Fibroblast of peridontal ligament (primary cell): ENCODE measurements at regions not wholly inside any gene's neighbourhood (a gene's known extent, or its start where the extent isn't known, plus 50 kb on each side); places are given as distances from the start of the nearest gene placed in this dataset.

Experiments
- DNase-seq: peaks from one replicate; pipeline ENCODE4 v3.0.0-alpha.2; 2010; ENCODE audit errors: extremely low read depth

DNA sequence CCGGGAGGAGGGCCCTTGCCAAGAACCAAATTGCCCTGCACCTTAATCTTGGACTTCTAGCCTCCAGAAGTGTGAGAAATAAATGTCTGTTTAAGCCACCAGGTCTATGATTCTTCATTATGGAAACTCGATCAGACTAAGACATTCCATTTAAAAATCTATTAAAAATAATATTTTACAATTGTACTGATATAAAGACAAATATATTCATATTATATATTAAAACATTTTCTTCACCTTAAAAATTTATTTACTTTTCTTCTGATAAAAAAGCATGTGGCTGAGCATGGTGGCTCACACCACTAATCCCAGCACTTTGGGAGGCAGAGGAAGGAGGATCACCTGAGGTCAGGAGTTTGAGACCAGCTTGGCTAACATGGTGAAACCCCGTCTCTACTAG lies 72.4 kb upstream of the CHST15 start:
- no peak for DNase-seq

DNA sequence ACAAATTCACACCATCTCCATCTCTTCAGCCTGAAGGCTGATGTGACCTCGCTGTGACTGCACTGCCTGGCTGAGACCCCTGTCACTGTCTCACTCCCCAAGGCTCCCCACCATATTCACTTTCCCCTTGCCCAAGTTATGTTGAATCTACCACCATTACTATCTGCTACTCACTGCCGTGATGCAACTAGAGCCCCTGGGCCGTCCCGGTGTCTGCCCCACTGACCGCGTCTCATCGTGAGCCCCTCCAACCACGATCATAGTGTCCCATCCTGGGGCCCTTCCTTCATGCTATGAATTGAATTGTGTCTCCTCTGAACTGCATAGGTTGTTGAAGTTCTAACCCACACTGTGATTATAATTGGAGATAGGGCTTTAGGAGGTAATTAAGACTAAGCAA lies 71.9 kb upstream of the CHST15 start:
- no peak for DNase-seq

DNA sequence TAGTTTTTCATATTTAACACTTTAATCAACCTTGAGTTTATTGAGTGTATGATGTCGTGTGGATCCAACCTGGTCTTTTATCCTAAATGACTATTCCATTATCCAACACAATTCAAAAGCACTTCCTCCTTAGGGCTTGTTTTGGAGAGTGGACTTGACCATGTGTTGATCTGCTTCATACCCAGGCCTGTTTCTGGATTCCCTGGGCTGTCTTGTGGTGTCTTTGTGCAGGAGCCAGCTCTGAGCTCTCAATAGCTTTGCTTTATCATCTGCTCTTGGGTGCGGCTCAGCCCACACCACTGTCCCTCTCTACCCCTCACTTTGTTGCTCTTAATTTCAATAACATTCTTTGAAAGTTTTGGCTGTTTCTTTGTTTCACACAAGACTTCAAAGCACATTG lies 70.9 kb upstream of the CHST15 start:
- no peak for DNase-seq

DNA sequence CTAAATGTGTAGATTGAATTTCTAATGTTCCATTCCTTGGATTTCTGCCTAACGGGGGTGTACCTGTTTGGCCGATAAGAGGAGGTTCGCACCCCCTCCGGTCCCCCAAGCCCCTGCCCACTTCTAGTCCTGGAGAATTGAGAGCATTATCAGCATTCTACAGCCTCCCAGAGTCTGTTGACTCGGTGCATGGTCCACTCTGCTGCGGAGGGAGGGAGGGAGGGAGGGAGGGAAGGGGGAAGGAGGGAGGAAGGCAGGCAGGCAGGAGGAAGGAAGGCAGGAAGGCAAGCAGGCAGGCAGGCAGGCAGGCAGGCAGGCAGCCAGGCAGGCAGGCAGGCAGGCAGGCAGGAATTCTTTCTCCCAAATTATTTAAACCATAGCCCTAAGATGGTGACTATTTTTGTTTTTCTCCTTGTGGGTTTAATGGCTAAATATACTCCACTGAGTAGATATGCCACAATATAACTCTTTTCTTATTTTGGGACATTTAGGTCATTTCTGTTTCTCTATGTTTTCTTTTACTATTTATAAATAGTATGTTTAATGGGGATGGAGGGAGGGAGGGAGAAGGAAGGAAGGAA lies 69.5 kb upstream of the CHST15 start:
- no peak for DNase-seq

GRCh38 chr10:124162136-124162535 lies 68.7 kb upstream of the CHST15 start:
- no peak for DNase-seq

- DNase-seq: no peak
Observed at GRCh38 chr10:124161601-124162000, 68.2 kb upstream of the CHST15 start.

- no peak for DNase-seq
Observed at GRCh38 chr10:124160943-124161582, 67.7 kb upstream of the CHST15 start.

- DNase-seq: no peak
Observed at GRCh38 chr10:124160176-124160575, 66.8 kb upstream of the CHST15 start.

- no peak for DNase-seq
Observed at GRCh38 chr10:124159153-124159552, 65.8 kb upstream of the CHST15 start.

DNA sequence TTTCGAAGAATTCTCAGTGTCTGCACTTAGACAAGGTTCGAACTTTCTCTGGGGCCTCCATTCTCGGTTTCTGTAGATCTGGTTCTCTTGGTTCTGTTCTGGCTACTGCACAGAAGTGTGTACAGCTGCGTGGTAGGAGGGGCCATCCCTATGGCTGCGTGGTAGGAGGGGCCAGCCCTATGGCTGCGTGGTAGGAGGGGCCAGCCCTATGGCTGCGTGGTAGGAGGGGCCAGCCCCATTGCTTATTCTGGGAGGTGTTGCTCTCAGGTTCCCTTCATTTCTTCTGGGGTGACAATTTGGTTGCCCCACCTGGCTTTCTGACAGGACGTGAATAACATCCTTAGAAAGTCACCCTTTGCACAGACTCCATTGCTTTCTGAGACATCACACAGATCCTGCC lies 65.2 kb upstream of the CHST15 start:
- no peak for DNase-seq

- peak; percentile 38 for DNase-seq
Observed at GRCh38 chr10:124157271-124157681, 63.9 kb upstream of the CHST15 start.

- no peak for DNase-seq
Observed at GRCh38 chr10:124156524-124157260, 63.3 kb upstream of the CHST15 start.

GRCh38 chr10:124155781-124156435 lies 62.5 kb upstream of the CHST15 start:
- no peak for DNase-seq

GRCh38 chr10:124153023-124153826 lies 59.8 kb upstream of the CHST15 start:
- DNase-seq: peak; percentile 58

DNA sequence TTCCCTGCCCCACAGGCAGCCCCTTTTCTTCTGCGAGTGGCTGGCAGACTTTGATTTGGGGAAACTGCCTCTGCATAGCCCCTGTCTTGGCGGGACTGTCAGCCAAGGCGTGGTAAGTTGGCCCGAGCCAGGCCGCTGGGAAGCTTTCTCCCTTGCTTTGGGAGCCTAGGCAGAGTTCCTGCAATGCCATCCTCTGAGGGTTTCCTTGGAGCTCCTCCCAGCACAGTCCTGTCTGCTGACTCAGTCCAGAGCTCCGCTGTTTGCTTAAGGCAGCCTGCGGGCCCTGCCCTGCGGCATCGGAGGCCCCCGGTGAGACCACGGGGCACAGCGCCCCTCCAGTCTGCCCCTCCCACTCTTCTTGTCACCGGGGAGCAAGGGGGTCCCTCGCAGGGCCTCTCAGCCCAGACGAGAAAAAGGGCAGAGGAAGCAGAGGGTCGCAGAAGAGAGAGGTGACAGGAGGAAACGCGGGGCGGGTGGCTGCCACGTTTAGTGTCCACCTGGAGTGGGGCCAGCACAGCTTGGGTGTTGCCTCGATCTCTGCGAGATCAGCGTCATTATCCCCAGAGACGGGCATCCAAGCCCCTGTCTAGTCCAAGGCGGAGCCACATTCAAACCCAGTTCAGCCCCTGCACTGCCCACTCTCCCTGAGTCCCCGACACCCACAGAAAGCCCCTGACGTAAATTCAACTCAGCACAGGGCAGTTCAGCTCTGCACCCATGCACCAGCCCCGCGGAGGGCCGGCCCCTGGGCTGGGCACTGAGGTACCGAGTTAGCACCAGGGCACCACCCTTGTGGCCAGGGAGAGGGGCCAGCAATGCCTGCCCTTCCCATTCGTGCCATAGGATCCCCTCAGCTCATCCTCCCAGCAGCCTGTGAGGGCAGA lies 59.0 kb upstream of the CHST15 start:
- peak; percentile 69 for DNase-seq

- no peak for DNase-seq
Observed at GRCh38 chr10:124151466-124152095, 58.2 kb upstream of the CHST15 start.

DNA sequence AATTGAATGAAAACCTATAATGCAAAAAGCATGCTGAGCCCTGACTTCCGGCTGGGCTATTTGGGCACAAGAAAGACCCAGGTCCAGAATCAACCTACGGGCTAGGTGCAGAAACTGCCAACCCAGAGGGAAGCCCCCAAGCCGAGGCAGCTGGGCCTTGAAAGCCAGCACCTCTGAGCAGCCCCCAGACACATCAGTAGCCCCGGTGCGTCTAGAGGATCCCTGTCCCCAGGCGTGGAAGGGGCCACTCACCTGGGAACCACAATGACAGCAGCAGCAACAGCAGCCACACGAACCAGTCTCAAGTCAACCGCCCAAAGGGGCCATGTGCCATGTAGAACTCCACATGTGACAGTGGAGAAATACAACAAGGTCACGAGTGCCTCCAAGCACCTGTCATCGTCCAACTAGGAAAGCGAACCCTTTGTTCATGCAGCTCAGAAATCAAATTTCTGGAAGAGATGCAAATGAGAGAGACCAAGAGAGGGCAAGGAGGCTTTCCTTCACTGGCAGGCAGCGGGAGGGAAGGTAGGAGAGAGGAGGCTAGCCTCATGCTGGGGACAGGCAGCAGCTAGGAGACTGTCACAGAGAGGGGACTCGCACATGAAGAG lies 57.5 kb upstream of the CHST15 start:
- DNase-seq: no peak

DNA sequence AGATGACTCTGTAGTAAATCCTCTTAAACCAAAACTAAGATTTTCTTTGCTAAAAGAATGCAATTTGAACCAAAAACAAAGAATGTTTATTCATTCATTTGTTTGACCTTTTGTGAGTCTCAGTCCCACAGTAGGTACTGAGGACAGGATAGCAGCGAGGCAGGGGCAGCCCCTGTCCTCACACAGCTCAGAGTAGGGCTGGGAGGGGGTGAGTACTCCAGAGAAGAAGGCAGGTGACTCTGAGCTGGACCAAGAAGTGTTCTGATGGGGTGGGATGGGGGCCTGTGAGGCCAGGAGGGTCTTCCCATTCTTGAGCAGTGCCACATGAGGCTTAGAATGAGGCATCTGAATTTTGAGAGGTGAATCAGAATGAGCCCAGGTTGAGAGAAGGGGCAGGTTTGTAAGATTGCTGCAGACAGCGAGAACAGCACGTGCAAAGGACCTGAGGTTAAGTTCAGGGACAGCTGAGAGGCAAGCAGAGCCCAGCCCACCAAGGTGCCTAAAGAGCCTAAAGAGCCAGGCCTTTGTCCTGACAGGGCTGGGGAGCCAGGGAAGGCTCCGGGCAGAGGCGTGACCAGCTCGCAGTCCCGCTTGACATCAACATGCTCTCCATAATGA lies 56.9 kb upstream of the CHST15 start:
- no peak for DNase-seq
